GM18870 (cell line): ENCODE measurements at regions not wholly inside any gene's neighbourhood (a gene's known extent, or its start where the extent isn't known, plus 50 kb on each side); places are given as distances from the start of the nearest gene placed in this dataset.

ENCODE experiments used
- ATAC-seq: cut with Tn5 transposase; IDR thresholded peaks from one replicate; pipeline ENCODE4 v1.9.1; 2021; ENCODE audit warnings: moderate library complexity; ENCODE audit not compliant: unreplicated experiment

- no peak for ATAC-seq
Measured at GRCh38 chr12:124094733-124095132, 121.7 kb downstream of the ZNF664 start.

DNA sequence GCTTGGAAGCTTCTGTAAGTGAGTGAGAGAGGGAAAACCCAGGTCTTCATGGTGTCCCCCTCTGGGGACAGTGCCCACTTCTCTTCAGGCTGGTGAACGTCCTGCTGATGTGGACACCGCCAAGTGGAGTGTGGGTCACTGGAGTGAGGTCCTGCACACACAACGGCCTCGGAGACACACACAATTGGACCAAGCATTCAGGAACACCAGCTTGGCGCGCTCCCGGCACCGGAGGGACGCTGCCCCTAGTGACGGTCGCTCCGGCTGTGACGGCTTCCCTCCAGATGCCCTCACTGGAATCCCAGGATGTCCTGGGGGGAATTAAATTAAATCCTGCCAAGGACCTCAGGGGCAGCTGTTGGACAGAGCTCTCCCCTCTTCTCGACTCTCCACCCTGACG lies 123.1 kb downstream of the ZNF664 start:
- no peak for ATAC-seq

- no peak for ATAC-seq
Measured at GRCh38 chr12:124096869-124097434, 123.9 kb downstream of the ZNF664 start.

- no peak for ATAC-seq
Measured at GRCh38 chr12:124097701-124098100, 124.7 kb downstream of the ZNF664 start.

- ATAC-seq = no peak
Measured at GRCh38 chr12:124098101-124098757, 125.2 kb downstream of the ZNF664 start.

- no peak for ATAC-seq
Measured at GRCh38 chr12:124098887-124099286, 125.9 kb downstream of the ZNF664 start.

- no peak for ATAC-seq
Measured at GRCh38 chr12:124099661-124100060, 126.6 kb downstream of the ZNF664 start.

- ATAC-seq = no peak
Measured at GRCh38 chr12:124100572-124101178, 127.7 kb downstream of the ZNF664 start.

DNA sequence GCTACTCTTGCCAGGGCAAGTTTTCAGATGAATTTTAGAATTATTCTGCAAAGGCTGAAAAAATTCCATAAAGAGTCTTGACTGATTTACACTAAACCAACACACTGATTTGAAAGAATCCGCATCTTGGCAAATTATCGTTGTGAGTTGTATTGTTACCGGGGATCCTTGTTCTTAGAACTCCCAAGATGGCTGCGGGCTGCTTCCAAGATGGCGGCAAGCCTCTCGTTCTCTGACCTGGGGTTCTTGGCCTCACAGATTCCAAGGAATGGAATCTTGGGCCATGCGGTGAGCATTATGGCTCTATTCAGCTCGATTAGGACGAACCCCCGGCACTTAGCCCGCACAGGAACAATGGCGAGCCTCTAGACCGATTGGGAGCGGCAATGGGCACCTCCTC lies 132.5 kb downstream of the ZNF664 start:
- ATAC-seq = no peak

DNA sequence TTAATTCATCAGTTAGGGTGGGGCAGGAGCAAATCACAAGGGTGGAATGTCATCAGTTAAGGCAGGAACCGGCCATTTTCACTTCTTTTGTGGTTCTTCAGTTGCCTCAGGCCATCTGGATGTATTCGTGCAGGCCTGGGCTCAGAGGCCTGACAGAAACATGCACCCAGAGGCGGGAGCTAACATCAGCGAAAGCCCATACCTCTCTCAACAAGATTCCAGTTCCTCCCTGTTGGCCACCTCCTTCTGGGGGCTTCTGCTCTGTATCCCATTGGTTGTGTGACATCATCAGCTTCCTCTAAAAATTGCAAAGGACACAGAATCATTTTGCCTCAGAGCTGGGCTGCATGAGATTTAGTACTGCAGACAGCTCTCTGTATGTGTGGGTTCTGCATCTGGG lies 134.3 kb downstream of the ZNF664 start:
- no peak for ATAC-seq

DNA sequence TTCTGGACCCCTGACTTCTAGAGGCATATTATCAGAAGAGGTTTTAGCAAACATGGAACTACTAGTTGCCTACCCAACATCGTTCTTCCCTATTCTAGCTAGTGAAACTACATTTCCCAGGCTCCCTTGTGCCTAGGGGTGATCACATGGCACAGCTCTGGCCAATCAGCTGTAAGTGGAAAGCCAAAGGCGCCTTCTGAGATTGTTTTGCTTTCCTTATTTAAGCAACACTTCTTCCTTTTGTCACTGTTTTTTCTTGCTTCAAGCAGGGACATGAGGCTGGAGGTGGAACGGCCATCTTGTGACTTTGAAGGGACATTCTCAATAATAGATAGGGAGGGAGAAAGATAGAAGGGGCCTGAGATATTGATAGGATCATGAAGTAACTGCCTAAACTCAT lies 136.7 kb downstream of the ZNF664 start:
- ATAC-seq = no peak

- no peak for ATAC-seq
Measured at GRCh38 chr12:124110372-124110883, 137.4 kb downstream of the ZNF664 start.

DNA sequence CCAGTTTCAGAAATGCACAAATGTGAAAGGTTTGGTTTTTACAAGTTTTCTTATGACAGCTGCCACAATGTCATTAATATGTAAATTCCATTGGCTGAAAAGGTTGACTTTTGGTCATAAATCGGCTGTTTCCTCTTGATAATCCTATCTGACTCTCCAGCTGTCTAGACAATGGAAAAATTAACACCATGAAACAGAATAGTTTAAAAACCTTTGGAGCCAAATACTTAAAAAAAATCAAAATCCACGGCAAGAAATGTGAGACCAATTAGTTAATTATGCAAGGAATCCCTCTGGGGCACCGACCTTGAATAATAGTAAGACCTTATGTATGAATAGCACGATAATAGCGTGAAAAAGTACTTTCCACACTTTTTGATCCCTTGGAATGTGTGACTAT lies 138.0 kb downstream of the ZNF664 start:
- no peak for ATAC-seq

DNA sequence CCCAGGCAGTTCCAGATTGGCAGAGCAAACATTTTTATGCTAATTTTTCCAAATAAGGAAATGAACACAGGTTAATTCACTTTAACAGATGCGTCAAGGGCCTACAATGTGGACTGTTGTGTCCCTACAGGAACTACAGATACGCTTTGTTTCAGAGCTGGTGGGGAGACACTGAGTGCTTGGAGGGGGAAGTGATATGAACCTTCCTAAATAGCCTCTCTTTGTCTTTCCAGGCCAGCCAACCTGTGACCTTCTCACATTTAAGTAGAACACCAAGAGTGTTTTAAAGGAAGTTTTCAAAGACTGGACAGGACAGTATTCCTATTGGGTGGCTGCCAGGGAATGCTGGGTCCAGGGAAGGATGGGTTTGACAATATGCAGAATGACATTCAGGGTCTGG lies 141.3 kb downstream of the ZNF664 start:
- no peak for ATAC-seq

- no peak for ATAC-seq
Measured at GRCh38 chr12:124115496-124115895, 142.5 kb downstream of the ZNF664 start.

GRCh38 chr12:124115976-124116690 lies 143.1 kb downstream of the ZNF664 start:
- ATAC-seq = no peak

DNA sequence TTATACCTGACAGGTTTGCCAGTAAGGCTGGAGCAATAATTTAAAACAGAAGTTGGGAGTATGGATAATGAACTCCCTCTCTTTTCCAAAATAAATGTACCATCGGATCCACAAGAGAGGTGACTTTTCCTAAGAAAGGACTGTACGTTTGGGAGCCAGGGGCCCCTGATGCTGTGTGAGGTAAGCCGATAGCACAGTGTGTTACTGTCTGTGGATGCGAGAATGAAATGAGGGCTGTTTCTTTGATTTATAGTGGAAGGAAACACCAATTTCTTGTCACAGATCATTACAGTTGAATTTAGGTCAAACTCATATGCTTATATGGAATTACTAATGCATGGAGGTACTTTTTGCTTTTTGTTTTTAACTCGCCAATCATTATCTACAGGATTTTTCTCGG lies 147.7 kb downstream of the ZNF664 start:
- no peak for ATAC-seq

DNA sequence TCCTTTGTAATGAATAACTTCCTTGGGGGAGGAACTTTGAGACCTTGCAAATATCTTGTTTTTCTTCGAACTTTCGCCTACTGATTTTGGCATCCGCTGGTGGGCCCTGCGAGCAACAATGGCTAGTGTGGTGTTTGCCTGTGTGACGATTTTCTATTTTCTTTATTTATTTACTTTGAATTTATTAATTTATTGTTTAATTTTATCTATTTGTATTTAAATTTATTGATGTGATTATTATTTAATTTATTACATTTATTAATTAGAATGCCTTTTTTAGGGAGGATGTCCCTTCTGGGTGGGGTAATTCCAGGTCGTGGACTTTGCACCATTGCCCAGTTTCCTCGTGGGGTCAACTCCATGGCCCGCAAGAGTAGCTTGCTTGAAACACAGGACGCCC lies 149.7 kb downstream of the ZNF664 start:
- no peak for ATAC-seq

DNA sequence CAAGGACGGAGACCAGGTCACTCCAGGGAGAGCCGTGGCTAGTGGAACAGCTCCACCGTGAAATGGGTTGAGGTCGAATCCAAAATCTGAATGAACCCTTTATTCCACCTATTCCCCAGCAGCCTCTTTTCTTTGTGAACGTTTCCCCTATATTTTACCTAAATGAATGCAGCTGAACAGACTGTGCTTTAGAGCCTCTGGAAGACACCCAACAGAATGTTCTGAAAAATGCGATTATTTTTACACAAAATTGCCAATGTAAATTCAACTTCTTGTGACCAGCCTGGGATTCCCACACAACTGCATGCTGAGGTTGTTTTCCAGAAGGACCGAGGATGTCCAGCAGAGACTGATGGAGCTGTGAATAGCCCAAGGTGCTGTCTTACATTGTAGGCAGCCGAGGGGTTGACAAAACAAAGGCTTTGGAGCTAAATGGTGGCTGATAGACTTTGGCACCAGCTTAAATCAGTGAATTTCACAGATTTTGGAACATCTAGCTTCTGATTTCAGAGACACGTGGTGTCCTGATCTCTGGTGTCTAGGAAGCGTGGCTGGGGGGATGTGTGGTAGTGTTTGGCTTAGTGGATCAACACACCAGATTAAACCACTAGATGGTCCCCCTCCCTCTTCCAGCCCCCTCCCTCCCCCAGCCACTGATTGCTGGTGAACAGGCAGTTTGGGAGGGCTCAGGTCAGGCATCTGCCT lies 150.4 kb downstream of the ZNF664 start:
- ATAC-seq = no peak

GRCh38 chr12:124125203-124125871 lies 152.3 kb downstream of the ZNF664 start:
- peak; percentile 85 for ATAC-seq
